ENCODE measurements at regions not wholly inside any gene's neighbourhood (a gene's known extent, or its start where the extent isn't known, plus 50 kb on each side); places are given as distances from the start of the nearest gene placed in this dataset.

DNA sequence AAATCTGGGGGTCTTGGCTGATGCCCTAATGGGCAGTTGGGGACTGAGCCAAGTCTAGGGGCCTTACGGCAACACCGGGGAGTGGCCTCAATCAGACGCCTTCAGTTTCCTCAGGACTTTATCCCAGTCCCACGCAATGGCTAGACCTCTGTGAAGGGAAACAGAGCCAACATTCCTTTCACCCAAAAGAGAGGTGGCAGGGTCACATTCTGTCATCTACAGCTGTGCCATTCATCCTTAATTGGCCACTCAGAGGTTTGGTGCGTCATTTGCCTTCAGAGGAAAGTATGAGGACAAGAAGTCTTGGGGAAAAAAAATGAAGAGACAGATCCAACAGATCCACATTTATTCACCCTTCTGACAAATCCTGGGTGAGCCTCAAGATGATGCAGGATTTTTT, 166.9 kb upstream of the AVPR1A start:
- Histone ChIP-seq H3K27me3 (replicated peaks; ENCODE audit: insufficient read depth, low read depth, low read length, poor library complexity) (no peaks in the 10 kb centered on the region), H3K27ac (ENCODE audit: low read depth, low read length, poor library complexity, severe bottlenecking) (no peak overlapping the region), H3K4me3 (ENCODE audit: low read depth, low read length, poor library complexity, severe bottlenecking) (no peak overlapping the region), H3K4me1 (ENCODE audit: insufficient read depth, low read length, poor library complexity, severe bottlenecking) (no peaks in the 10 kb centered on the region), H3K9me3 (ENCODE audit: low read depth, low read length, poor library complexity, severe bottlenecking) (no peaks in the 10 kb centered on the region), H3K36me3 (ENCODE audit: insufficient read depth, low read length, poor library complexity, severe bottlenecking) (no peaks in the 10 kb centered on the region)
- POLR2A ChIA-PET (ENCODE audit: low non-redundant PET), result no interaction called here
- intact Hi-C loops (cut with micrococcal nuclease; ENCODE audit: unreplicated experiment), result no loop called here
- DNase-seq (ENCODE audit: low spot score), result no peak
- CTCF ChIA-PET, result no interaction called here
- BruUV-seq (replicated peaks), result no TSS peak
- TF ChIP-seq, protein P1, sequence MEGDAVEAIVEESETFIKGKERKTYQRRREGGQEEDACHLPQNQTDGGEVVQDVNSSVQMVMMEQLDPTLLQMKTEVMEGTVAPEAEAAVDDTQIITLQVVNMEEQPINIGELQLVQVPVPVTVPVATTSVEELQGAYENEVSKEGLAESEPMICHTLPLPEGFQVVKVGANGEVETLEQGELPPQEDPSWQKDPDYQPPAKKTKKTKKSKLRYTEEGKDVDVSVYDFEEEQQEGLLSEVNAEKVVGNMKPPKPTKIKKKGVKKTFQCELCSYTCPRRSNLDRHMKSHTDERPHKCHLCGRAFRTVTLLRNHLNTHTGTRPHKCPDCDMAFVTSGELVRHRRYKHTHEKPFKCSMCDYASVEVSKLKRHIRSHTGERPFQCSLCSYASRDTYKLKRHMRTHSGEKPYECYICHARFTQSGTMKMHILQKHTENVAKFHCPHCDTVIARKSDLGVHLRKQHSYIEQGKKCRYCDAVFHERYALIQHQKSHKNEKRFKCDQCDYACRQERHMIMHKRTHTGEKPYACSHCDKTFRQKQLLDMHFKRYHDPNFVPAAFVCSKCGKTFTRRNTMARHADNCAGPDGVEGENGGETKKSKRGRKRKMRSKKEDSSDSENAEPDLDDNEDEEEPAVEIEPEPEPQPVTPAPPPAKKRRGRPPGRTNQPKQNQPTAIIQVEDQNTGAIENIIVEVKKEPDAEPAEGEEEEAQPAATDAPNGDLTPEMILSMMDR (conservative IDR thresholded peaks at IDR 0.05; ENCODE audit: low read depth, low read length), result no peak
- TF ChIP-seq EZH2 (IDR thresholded peaks at IDR 0.05; ENCODE audit: borderline replicate concordance, low read depth, low read length, poor library complexity, severe bottlenecking), result no peak

DNA sequence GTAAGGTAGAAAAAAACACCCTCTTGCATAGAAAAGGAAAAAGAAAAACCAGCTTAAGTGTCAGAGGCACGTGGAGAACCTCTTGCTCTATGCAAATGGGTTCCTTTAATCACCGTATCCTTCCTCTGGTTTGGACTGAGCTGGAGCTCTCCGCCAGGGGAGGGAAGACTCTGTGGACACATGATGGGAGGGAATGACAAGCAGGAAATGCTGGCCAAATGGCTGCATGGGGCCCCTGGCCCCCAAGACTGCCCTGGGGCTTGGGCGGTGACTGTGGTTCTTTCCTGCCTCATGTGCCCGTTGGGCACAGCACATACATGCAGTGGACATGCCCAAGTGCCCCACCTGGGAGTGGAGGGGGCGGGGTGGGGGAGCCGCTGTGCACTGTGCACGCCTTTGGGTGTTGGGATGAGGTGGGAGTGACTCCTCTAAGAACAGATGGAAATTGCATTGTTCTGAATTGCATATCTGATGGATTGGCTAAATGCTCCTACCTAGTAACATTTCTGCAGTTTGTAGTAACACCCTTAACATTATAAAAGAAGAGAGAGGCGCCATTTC, 166.4 kb upstream of the AVPR1A start:
- DNase-seq (ENCODE audit: low spot score), result no peak
- no peak overlapping the region for H3K27ac ChIP-seq (ENCODE audit: low read depth, low read length, poor library complexity, severe bottlenecking)
- ChIA-PET CTCF (no interaction called here), POLR2A (ENCODE audit: low non-redundant PET) (no interaction called here)
- no peaks in the 10 kb centered on the region for H3K36me3 ChIP-seq (ENCODE audit: insufficient read depth, low read length, poor library complexity, severe bottlenecking)
- TF ChIP-seq EZH2 (IDR thresholded peaks at IDR 0.05; ENCODE audit: borderline replicate concordance, low read depth, low read length, poor library complexity, severe bottlenecking), result no peak
- TF ChIP-seq, protein P1 (conservative IDR thresholded peaks at IDR 0.05; ENCODE audit: low read depth, low read length), result no peak
- H3K4me3 ChIP-seq (ENCODE audit: low read depth, low read length, poor library complexity, severe bottlenecking), result no peak overlapping the region
- no peaks in the 10 kb centered on the region for H3K9me3 ChIP-seq (ENCODE audit: low read depth, low read length, poor library complexity, severe bottlenecking)
- intact Hi-C loops (cut with micrococcal nuclease; ENCODE audit: unreplicated experiment), result no loop called here
- BruUV-seq (replicated peaks), result no TSS peak
- no peaks in the 10 kb centered on the region for H3K27me3 ChIP-seq (replicated peaks; ENCODE audit: insufficient read depth, low read depth, low read length, poor library complexity)
- H3K4me1 ChIP-seq (ENCODE audit: insufficient read depth, low read length, poor library complexity, severe bottlenecking), result no peaks in the 10 kb centered on the region

DNA sequence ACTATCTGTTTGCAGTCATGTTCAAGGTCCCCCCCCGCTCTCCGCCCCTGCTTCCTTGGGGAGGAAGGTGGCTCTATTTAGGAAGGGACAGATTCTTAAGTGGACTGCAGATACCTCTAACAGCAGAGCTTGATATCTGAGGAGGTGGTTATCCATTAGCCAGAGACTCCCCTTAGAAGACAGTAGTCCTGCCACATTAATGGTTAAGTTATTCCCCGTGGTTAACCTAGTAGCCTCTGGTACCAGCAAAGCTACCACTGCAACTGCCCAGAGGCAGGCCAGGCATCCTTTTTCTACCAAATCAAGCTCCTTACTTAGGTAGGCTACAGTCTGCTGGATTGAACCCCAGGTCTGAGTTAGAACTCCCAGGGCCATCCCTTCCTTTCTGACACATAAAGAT, 162.1 kb upstream of the AVPR1A start:
- Histone ChIP-seq H3K4me3 (ENCODE audit: low read depth, low read length, poor library complexity, severe bottlenecking) (no peak overlapping the region), H3K36me3 (ENCODE audit: insufficient read depth, low read length, poor library complexity, severe bottlenecking) (no peaks in the 10 kb centered on the region), H3K4me1 (ENCODE audit: insufficient read depth, low read length, poor library complexity, severe bottlenecking) (no peaks in the 10 kb centered on the region), H3K9me3 (ENCODE audit: low read depth, low read length, poor library complexity, severe bottlenecking) (no peaks in the 10 kb centered on the region), H3K27ac (ENCODE audit: low read depth, low read length, poor library complexity, severe bottlenecking) (no peak overlapping the region), H3K27me3 (replicated peaks; ENCODE audit: insufficient read depth, low read depth, low read length, poor library complexity) (no peaks in the 10 kb centered on the region)
- POLR2A ChIA-PET (ENCODE audit: low non-redundant PET), result no interaction called here
- BruUV-seq (replicated peaks), result no TSS peak
- TF ChIP-seq EZH2 (IDR thresholded peaks at IDR 0.05; ENCODE audit: borderline replicate concordance, low read depth, low read length, poor library complexity, severe bottlenecking), result no peak
- TF ChIP-seq, protein P1 (conservative IDR thresholded peaks at IDR 0.05; ENCODE audit: low read depth, low read length), result no peak
- CTCF ChIA-PET, result no interaction called here
- intact Hi-C loops (cut with micrococcal nuclease; ENCODE audit: unreplicated experiment), result no loop called here
- no peak for DNase-seq (ENCODE audit: low spot score)

All from A673 (cell line).